Sigmoid colon (tissue), 4 donors: ENCODE measurements at regions not wholly inside any gene's neighbourhood (a gene's known extent, or its start where the extent isn't known, plus 50 kb on each side); places are given as distances from the start of the nearest gene placed in this dataset.

ENCODE experiments used
- EP300 ChIP-seq, 4 donors: sonication (generic); formaldehyde crosslinking; IDR thresholded peaks; one replicate each; pipeline ENCODE4 v1.6.1; 2017; ENCODE audit warnings: antibody characterized with exemption in 4 of 4
- POLR2A ChIP-seq, 2 donors: fragments of 450-650 bp; IDR thresholded peaks; one replicate each; pipeline ENCODE4 v1.6.1; 2016; ENCODE audit warnings: antibody characterized with exemption in 2 of 2, mild to moderate bottlenecking in 2 of 2, moderate library complexity in 2 of 2
- POLR2AphosphoS5 ChIP-seq, 4 donors: sonication (generic); formaldehyde crosslinking; IDR thresholded peaks; one replicate each; pipeline ENCODE4 v1.6.1; 2017; ENCODE audit warnings: antibody characterized with exemption in 4 of 4
- TF ChIP-seq, protein P1 (sequence below), 4 experiments: fragments of 450-650 bp in 3 of 4; fragments of 200-600 bp in 1 of 4; IDR thresholded peaks; one replicate each; pipeline ENCODE4 v1.5.1; 2016 to 2019; ENCODE audit warnings: antibody characterized with exemption in 4 of 4, mild to moderate bottlenecking in 3 of 4, moderate library complexity in 2 of 4

DNA sequence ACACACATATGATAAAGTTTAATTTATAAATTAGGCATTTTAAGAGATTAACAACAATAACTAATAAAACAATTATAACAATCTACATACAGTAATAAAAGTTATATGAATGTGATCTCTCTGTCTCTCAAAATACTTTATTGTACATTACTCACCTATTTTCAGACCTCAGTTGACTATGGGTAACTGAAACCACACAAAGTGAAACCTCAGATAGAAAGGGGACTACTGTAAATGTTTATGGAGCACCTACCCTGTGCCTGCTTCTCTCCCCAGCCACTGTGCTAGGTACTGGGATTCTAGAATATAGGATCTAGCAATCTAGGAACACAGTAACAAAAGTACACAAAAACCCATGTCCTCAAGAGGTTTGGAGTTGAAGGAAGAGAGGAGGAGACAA, 63.4 kb upstream of the BTN3A2 start:
- no peak for TF ChIP-seq POLR2A (IDR thresholded peaks at IDR 0.05)
- TF ChIP-seq, protein P1, sequence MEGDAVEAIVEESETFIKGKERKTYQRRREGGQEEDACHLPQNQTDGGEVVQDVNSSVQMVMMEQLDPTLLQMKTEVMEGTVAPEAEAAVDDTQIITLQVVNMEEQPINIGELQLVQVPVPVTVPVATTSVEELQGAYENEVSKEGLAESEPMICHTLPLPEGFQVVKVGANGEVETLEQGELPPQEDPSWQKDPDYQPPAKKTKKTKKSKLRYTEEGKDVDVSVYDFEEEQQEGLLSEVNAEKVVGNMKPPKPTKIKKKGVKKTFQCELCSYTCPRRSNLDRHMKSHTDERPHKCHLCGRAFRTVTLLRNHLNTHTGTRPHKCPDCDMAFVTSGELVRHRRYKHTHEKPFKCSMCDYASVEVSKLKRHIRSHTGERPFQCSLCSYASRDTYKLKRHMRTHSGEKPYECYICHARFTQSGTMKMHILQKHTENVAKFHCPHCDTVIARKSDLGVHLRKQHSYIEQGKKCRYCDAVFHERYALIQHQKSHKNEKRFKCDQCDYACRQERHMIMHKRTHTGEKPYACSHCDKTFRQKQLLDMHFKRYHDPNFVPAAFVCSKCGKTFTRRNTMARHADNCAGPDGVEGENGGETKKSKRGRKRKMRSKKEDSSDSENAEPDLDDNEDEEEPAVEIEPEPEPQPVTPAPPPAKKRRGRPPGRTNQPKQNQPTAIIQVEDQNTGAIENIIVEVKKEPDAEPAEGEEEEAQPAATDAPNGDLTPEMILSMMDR (IDR thresholded peaks at IDR 0.05) = no peak
- no peak for TF ChIP-seq POLR2AphosphoS5 (IDR thresholded peaks at IDR 0.05)
- no peak for TF ChIP-seq EP300 (IDR thresholded peaks at IDR 0.05)
